Gastrocnemius medialis (tissue), 4 donors: ENCODE measurements at regions not wholly inside any gene's neighbourhood (a gene's known extent, or its start where the extent isn't known, plus 50 kb on each side); places are given as distances from the start of the nearest gene placed in this dataset.

Source experiments
- CTCF ChIP-seq, 5 experiments: fragments of 450-650 bp in 3 of 5; fragments of 200-600 bp in 2 of 5; sonication (generic) in 2 of 5; IDR thresholded peaks in 4 of 5; conservative IDR thresholded peaks in 1 of 5; 1 replicate in 4 of 5; 2 replicates in 1 of 5; pipeline ENCODE4 v1.5.1; 2016 to 2019; ENCODE audit warnings: antibody characterized with exemption in 5 of 5, mild to moderate bottlenecking in 3 of 5, moderate library complexity in 3 of 5
- POLR2A ChIP-seq, 2 donors: fragments of 450-650 bp; IDR thresholded peaks; one replicate each; pipeline ENCODE4 v1.6.1; 2017; ENCODE audit warnings: antibody characterized with exemption in 2 of 2, mild to moderate bottlenecking in 2 of 2, moderate library complexity in 2 of 2

- no peak for TF ChIP-seq POLR2A (IDR thresholded peaks at IDR 0.05)
- no peak for TF ChIP-seq CTCF (IDR thresholded peaks at IDR 0.05 in 4 of 5, conservative IDR thresholded peaks at IDR 0.05 in 1 of 5)
Measured at GRCh38 chr6:25168637-25169036, 110.5 kb upstream of the CARMIL1 start.
